SKM-1 (cell line): ENCODE measurements at regions not wholly inside any gene's neighbourhood (a gene's known extent, or its start where the extent isn't known, plus 50 kb on each side); places are given as distances from the start of the nearest gene placed in this dataset.

Experiments used
- DNase-seq: peaks from one replicate; lab custom pipeline; 2025; ENCODE audit not compliant: unreplicated experiment; lab: John Stamatoyannopoulos, UW

- no peak for DNase-seq
These were observed 759.7 kb upstream of the FANCL start for GRCh38 chr2:59000796-59001195.

- DNase-seq: no peak
These were observed 751.1 kb upstream of the FANCL start for GRCh38 chr2:58992062-58992706.

DNA sequence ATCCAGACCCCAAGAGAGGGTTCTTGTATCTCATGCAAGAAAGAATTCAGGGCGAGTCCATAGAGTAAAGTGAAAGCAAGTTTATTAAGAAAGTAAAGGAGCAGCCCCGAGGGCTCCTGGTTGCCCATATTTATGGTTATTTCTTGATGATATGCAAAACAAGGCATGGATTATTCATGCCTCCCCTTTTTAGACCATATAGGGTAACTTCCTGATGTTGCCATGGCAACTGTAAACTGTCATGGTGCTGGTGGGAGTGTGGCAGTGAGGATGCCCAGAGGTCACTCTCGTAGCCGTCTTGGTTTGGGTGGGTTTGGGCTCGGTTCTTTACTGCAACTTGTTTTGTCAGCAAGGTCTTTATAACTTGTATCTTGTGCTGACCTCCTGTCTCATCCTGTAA is 750.2 kb upstream of the FANCL start:
- no peak for DNase-seq

DNA sequence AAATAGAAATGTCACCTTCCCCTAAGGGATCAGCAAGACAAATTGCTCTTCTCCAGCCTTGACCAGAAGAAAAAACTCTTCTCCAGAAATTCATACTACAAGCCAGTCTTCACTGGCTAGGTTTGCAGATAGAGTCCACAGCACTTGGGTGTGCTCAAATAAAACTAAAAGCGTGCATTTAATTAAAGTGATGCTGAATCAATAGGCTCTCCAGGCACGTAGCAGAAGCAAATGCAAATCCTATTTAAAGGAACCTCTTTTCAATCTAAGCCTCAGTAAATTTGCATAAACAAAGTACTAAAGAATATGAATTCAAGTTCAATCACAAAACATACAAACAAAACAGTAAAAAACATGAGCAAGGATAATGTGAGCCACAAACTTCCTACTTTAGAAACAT is 744.4 kb upstream of the FANCL start:
- no peak for DNase-seq

DNA sequence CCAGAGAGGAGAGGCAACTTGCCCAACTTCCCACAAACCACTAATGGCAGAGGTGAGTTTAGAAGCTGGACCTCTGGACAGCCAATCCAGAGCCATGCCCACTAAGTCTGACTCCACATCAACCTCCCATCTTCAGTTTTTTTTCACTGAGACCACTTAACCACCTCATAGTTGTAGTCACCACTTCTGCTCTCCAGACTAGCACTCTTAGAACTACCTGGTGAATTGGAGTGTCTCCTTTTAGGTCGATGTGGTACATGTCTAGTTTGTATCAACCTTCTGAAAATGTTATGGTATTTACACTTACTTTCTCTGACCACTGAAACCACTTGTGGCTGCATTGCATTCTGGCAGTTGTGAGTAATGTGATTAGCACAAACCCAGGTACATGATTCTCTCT is 743.6 kb upstream of the FANCL start:
- no peak for DNase-seq

DNA sequence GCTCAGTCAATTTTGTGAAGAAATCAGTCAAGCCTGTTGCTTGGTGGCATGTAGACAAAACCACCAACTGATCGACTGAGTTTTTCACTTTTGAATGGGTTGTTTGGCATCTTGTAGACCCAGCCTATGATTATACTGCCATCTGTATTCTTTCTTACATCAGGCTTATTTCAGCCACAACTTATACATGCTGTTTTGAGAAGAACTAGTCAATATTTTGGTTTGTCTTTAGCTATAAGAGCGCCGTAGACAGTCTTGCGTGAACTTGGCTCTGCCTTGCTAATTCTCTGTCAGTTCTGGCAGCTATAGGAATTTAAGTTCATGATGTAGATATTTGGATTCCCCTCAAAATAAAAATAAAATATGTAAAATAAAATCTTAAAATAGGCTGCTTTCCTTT is 742.0 kb upstream of the FANCL start:
- no peak for DNase-seq

DNA sequence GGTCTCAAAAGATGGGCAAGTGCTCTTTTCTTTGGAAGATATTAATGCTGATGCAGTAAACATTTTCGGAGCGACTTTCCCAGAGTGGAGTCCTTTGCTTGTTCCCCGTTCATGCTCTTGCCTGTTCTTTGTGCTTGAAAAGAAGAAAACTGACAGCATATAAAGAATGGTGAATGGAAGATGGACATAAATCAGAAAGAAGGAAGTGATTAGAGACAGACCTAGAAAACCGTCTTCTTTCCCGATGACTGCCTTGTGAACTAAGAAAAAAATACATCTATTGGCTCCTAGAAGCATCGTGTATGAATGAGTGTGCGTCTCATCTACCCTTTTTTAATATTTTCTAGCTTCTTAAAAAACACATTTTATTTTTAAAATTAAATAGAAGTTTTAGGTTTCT is 740.1 kb upstream of the FANCL start:
- DNase-seq: no peak

- no peak for DNase-seq
These were observed 735.4 kb upstream of the FANCL start for GRCh38 chr2:58976375-58977071.

- no peak for DNase-seq
These were observed 733.8 kb upstream of the FANCL start for GRCh38 chr2:58974881-58975280.

GRCh38 chr2:58974426-58974825 is 733.3 kb upstream of the FANCL start:
- no peak for DNase-seq

- no peak for DNase-seq
These were observed 732.7 kb upstream of the FANCL start for GRCh38 chr2:58973811-58974281.

DNA sequence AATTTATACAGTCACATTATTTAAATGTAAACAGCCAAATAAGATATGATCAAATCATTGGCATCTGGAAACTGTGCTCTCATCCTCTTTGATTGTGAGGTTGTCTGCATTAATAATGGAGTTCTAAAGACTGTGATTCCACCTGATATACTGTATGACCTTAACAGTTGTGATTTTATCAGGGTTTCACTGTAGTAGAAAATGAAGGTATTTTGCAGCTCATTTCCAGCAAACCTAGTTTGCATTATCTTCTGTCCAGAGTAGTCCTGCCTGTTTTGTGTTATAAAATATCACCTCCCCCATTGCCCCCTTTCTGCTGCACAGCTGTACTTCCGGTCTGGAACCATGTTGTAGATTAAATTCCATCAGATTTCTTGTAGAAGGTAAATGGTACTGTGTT is 731.6 kb upstream of the FANCL start:
- DNase-seq: no peak

DNA sequence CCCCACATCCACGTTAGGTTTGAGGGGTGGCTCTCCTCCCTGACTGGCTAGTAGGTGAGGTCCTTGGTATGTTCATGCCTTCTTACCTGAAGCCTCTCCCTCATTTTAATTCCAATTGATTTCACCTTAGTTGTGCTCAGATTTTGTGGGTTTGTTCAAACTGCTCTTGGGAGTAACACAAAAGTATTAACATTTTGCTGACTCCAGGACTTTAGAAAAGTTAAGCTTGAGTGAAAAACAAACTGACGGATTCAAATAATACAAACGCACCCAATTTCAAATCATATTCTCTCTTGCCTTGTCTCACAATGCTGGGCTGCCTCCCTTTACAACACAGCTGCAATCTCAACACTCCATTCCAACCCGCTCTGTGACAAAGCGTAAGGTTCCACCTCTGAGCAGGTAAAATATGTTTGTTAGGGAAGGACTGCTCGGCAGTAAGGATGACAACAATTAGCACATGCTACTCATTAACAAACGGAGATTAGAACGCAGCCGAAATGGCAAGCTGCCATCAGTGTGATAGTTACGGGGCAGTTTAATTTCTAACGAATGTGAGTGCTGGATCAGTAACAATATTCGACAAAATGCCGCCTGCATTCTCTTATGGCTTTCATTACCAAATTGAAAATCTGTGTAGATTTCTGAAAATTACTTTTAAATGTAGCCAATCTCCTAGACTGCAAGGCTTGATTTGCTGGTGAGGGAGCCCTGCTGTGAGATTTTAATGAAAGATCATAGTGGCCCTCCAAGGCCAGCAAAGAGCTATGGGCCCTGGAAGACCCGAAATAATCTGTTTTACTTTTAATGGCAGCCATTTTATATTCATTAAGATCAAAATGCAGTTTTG is 730.6 kb upstream of the FANCL start:
- no peak for DNase-seq

DNA sequence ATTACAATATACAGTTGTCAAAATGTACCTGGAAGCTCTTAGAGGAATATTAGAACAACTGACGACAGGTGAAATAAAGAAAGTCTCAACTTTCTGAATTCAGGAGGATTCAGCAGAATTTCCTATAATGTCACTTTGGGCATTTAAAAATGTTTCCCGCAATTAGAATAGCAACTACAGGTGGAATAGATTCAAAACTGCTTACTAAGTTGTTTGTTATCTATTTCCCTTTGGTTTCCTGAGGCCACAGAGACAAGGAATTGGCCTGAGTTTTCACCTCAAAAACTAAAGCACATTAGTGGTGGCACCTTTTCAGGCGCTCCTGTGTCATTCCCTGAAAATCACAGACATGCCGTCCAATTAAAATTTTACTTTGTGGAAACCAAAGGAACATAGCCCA is 729.2 kb upstream of the FANCL start:
- no peak for DNase-seq

DNA sequence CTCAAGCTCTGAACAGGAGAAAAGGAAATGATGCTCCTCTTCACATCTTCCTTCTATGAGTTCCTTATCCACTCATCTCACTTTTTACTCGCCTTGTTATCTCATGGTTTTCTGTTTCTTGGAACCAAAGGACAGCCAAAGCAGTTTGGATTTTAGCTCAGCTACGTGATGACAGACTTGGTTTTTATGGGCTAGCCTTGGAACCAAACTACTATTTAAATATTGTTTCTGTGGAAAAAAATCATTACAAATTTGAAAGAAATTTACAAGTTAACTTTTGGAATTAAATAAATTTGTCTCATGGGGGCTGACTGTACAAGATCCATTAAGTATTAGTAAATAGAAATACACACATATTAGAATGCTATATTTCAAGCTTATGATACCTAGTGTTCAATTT is 727.8 kb upstream of the FANCL start:
- DNase-seq: no peak

DNA sequence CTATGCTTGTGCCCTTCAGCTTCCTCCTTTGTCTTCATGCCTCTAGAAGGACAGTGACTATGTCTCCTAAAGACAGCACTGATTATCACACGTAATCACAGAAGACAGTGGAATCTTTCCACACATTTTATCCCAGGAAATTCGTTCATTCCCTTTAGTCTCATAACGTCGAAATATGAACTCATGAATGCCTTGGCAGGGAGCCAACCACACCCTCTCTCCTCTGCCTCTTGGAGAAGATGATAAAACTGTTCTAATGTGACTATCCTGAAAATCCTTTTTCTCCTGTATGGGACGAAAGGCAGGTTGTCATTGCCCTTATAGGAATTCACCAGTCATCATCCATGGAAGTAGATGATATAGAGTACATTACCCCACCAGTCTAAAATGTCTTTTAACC is 726.6 kb upstream of the FANCL start:
- no peak for DNase-seq

DNA sequence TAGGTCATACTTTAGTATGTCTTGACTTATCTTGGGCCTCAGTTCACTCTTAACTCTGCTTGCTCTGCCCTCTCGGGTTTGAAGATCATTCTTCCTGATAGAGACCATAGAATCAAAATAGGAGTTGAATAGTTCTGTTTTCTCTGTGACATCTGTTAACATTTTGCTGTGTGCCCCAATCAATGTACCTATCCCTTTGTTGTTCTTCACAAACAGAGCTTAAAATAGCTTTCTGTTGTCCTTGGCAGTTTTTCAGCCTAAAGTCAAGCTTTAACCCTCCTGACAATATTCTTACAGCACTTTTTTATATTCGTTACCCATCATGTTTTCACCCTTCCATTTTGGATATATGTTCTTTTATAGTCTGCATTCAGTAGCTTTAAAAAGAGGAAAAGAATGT is 724.5 kb upstream of the FANCL start:
- DNase-seq: no peak

DNA sequence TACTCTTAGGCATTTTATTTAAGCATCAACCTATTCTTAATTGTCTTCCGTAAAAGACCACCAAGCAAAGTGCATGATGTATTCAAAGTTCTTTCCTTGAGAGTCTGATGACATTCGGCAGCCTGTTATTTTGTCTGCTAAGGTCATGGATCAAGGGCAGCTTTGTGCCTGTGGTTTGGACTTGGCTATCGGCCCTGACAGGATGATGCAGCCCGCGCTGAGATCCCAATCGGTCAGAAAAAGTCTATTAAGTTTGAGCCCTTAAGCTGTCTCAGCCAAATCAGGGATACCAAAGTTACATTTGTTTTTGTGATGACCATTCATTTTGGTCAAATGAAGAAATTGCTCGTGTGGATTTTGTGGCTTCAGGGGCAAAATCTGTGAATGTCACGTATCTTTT is 718.9 kb upstream of the FANCL start:
- DNase-seq: no peak

DNA sequence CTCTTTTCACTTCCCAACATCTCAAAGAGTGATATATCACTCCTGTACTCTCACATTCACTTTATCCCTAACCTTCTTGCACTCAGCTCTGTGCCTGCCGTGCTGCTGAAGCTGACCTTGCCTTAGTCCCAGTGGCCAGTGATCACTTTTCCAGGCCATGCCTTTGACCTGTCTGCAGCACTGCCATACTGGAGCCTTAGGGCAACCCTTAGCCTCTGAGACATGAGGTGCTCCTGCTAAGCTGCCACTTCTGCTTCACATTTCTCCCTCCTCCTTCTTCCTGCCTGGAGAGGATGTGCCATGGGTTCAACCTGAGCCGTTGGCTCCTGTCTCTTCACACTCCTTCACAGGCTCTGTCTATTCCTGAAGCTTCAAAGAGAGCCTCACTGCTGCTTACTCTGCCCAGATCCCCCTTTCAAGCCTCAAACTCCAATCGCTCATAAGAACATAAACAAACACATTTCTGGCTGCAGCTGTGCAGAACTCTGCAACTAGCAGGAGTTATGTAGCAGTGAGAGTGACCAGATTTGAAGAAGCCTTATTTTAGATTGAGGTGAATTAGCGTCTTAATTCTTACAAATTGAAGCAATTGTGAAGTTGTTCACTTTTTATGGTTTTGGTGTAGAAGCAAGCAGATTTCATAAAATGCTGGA is 716.2 kb upstream of the FANCL start:
- no peak for DNase-seq

DNA sequence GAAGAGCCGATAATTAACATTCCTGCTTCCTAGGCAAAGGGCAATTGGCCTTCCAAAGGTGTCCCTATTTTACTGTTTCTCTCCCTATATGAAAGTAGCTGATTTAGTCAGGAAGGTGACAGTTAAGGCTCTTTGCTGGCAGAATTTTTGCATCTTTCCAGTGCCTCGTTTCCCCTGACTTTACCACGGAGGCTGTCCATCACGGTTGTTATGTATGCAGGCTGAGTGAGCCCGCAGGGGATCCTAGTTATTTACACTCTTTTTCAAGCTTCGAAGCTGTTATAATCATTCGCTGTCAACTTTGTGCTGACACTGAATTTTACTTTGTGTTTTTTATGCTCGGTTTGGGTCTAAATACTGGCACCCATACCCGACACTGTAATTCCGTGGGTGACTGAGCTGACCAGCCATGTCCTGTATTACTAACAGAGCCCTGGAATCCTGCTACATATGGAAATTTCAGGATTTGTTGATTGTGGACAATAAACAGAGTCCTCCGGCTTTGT is 713.8 kb upstream of the FANCL start:
- no peak for DNase-seq

DNA sequence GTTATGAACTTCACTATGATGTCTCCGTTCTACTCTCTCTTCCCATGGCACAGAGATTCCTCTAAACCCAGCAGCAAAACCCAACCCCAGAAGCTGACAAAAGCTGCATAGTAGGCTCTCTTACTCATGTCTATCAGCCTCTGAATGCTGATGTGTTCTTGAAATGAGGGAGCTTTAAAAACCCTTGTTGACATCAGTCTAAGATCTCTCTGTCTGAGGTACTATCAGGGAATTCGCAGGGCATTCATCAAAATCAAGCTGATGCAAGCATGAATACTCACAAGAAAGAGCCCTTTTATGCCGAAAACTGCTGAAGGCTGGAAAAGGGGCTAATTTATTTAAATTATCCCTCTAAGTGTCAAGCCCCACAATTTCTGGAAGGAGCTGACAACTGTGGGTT is 710.6 kb upstream of the FANCL start:
- no peak for DNase-seq
